ENCODE measurements at regions not wholly inside any gene's neighbourhood (a gene's known extent, or its start where the extent isn't known, plus 50 kb on each side); places are given as distances from the start of the nearest gene placed in this dataset.

DNA sequence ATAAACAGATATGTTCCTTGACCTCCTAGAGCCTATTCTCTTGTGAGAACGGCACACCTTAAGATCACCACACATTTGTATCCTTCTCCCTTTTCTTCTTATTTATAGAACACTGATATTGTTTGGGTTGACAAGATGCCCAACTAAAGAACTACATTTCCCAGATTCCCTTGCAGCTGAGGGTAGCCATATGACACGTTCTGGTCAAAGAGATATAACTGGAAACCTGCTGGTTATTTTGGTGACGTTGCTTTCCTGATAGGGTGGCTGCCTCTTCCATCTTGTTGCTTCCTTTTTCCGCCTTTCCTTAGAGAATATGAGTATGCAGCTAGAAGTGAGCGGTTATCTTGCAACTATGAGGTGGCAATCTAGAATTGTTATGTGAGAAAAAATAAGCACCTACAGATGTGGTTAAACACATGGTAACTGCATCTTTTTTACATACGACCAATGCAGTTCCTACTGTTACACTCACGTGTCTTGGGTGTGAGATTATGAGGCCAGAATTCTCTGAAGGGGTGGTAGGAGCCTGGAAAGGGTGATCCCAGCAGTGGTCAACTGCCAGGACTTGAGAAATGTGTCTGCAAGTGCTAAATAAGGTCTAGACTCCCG lies 72.9 kb downstream of the SEC61B start:
- TF ChIP-seq, protein P1, sequence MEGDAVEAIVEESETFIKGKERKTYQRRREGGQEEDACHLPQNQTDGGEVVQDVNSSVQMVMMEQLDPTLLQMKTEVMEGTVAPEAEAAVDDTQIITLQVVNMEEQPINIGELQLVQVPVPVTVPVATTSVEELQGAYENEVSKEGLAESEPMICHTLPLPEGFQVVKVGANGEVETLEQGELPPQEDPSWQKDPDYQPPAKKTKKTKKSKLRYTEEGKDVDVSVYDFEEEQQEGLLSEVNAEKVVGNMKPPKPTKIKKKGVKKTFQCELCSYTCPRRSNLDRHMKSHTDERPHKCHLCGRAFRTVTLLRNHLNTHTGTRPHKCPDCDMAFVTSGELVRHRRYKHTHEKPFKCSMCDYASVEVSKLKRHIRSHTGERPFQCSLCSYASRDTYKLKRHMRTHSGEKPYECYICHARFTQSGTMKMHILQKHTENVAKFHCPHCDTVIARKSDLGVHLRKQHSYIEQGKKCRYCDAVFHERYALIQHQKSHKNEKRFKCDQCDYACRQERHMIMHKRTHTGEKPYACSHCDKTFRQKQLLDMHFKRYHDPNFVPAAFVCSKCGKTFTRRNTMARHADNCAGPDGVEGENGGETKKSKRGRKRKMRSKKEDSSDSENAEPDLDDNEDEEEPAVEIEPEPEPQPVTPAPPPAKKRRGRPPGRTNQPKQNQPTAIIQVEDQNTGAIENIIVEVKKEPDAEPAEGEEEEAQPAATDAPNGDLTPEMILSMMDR (IDR thresholded peaks at IDR 0.05) = no peak
- no peak for TF ChIP-seq POLR2A (IDR thresholded peaks at IDR 0.05)
